HepG2 (cell line): ENCODE measurements at regions not wholly inside any gene's neighbourhood (a gene's known extent, or its start where the extent isn't known, plus 50 kb on each side); places are given as distances from the start of the nearest gene placed in this dataset.

Source experiments
- ATAC-seq: fragments of 200-7000 bp; cut with Tn5 transposase; 3 replicates; pipeline ENCODE4 v1.9.1; 2020; ENCODE audit warnings: mild to moderate bottlenecking, moderate library complexity
- BruUV-seq: library from RNA; stranded (reverse); fragments of 400-500 nt; replicated peaks from 2 replicates; lab custom pipeline; 2021; lab: Mats Ljungman, UMichigan
- CTCF ChIA-PET: fragments of 300-600 bp; formaldehyde crosslinking; extraction: SDS; loops from one replicate; lab custom pipeline; 2021; ENCODE audit warnings: low total read pairs, inconsistent platforms, low intra/inter-chr PET ratio; lab: Yijun Ruan, JAX
- POLR2A ChIA-PET: fragments of 350-600 bp; sonication (Branson Sonifier 250); formaldehyde crosslinking; loops from one replicate; lab custom pipeline; 2020; ENCODE audit warnings: antibody characterized with exemption, inconsistent platforms; lab: Yijun Ruan, JAX
- DNase-seq: peaks from one replicate; pipeline ENCODE4 v3.0.0-alpha.2; 2015; ENCODE audit warnings: low spot score
- FAIRE-seq: peaks from 3 replicates; lab custom pipeline; 2011; peaks lifted over from hg19 to GRCh38; lab: Jason Lieb, UNC
- H2AFZ ChIP-seq: one replicate; pipeline ENCODE4 v1.6.1; 2011; ENCODE audit warnings: low read length, inconsistent platforms
- H3K27ac ChIP-seq: fragments of 300-600 bp; 3 replicates; pipeline ENCODE4 v1.8.0; 2011; ENCODE audit warnings: mixed run types, mild to moderate bottlenecking, mixed read lengths, low read length, inconsistent platforms; ENCODE audit not compliant: insufficient read depth; ENCODE audit errors: extremely low read length
- H3K27me3 ChIP-seq, 2 experiments: fragments of 200-600 bp in 1 of 2; 2 replicates in 1 of 2; 3 replicates in 1 of 2; pipeline versions ENCODE4 v1.6.0 to v1.8.0; 2011; ENCODE audit warnings: low read length in 2 of 2, mild to moderate bottlenecking in 2 of 2, moderate library complexity in 2 of 2, inconsistent platforms in 1 of 2; ENCODE audit not compliant: insufficient read depth in 2 of 2, control insufficient read depth in 1 of 2
- H3K36me3 ChIP-seq, 2 experiments: fragments of 200-600 bp in 1 of 2; replicated peaks in 1 of 2; 2 replicates in 1 of 2; 3 replicates in 1 of 2; pipeline versions ENCODE4 v1.5.1 to v1.8.0; 2011; ENCODE audit warnings: low read length in 2 of 2, inconsistent platforms in 1 of 2; ENCODE audit not compliant: insufficient read depth in 2 of 2, control insufficient read depth in 1 of 2
- H3K4me1 ChIP-seq: 2 replicates; pipeline ENCODE4 v1.5.1; 2012; ENCODE audit warnings: low read length, inconsistent platforms; ENCODE audit not compliant: insufficient read depth
- H3K4me2 ChIP-seq: 2 replicates; pipeline ENCODE4 v1.6.0; 2011; ENCODE audit warnings: low read depth, low read length, inconsistent platforms
- H3K4me3 ChIP-seq, 3 experiments: fragments of 200-600 bp in 1 of 3; sonication (generic), shearing (Covaris generic) in 1 of 3; replicated peaks in 1 of 3; 2 replicates each; pipeline ENCODE4 v1.5.1; 2011 to 2016; ENCODE audit warnings: low read length in 3 of 3, inconsistent platforms in 2 of 3, low read depth in 2 of 3, mild to moderate bottlenecking in 2 of 3, control low read depth in 1 of 3, mixed read lengths in 1 of 3; ENCODE audit not compliant: insufficient read depth in 1 of 3
- H3K79me2 ChIP-seq: one replicate; pipeline ENCODE4 v1.6.1; 2011; ENCODE audit warnings: low read length, inconsistent platforms; ENCODE audit not compliant: insufficient read depth
- H3K9ac ChIP-seq: 2 replicates; pipeline ENCODE4 v1.6.0; 2011; ENCODE audit warnings: mild to moderate bottlenecking, low read depth, low read length, inconsistent platforms; ENCODE audit not compliant: insufficient read depth
- H3K9me3 ChIP-seq: 2 replicates; pipeline ENCODE4 v1.5.1; 2012; ENCODE audit warnings: mild to moderate bottlenecking, low read length
- H4K20me1 ChIP-seq: 2 replicates; pipeline ENCODE4 v1.6.0; 2011; ENCODE audit warnings: inconsistent platforms, mild to moderate bottlenecking, low read length, moderate library complexity; ENCODE audit not compliant: insufficient read depth
- RXRB ChIP-seq: IDR thresholded peaks from 2 replicates; pipeline ENCODE4 v1.6.1; 2016; ENCODE audit warnings: borderline replicate concordance, missing genetic modification reagents, missing compliant biosample characterization
- SNAPC5 ChIP-seq: sonication (generic); formaldehyde crosslinking; IDR thresholded peaks from 2 replicates; pipeline ENCODE4 v1.8.1; 2023; ENCODE audit warnings: mild to moderate bottlenecking, missing genetic modification reagents, borderline replicate concordance
- YEATS2 ChIP-seq: sonication (generic); formaldehyde crosslinking; IDR thresholded peaks from 2 replicates; pipeline ENCODE4 v1.4.0; 2020; ENCODE audit warnings: missing genetic modification reagents, borderline replicate concordance
- ZNF124 ChIP-seq: sonication (generic); formaldehyde crosslinking; IDR thresholded peaks from 2 replicates; pipeline ENCODE4 v1.4.0; 2020; ENCODE audit warnings: missing genetic modification reagents
- ZNF234 ChIP-seq: sonication (generic); formaldehyde crosslinking; conservative IDR thresholded peaks from 2 replicates; pipeline ENCODE4 v1.5.1; 2020; ENCODE audit warnings: mild to moderate bottlenecking, missing genetic modification reagents
- ZNF644 ChIP-seq: IDR thresholded peaks from 2 replicates; pipeline ENCODE4 v1.6.1; 2016; ENCODE audit warnings: low read depth
- ZSCAN31 ChIP-seq: sonication (generic); formaldehyde crosslinking; IDR thresholded peaks from 2 replicates; pipeline ENCODE4 v1.5.0; 2020; ENCODE audit warnings: low read depth, mild to moderate bottlenecking, missing genetic modification reagents
- ZSCAN9 ChIP-seq: IDR thresholded peaks from 2 replicates; pipeline ENCODE4 v1.6.1; 2016; ENCODE audit warnings: borderline replicate concordance
- WGBS: methylation state at CpG from one replicate; pipeline ENCODE4 v1.1.6; 2017; ENCODE audit warnings: low lambda C conversion rate; 5-methylcytosine and 5-hydroxymethylcytosine counted together
- in situ Hi-C: cut with HindIII; loops from 2 replicates; pipeline ENCODE4 v1.10.0; 2017; ENCODE audit warnings: low pct_unique_long_range_greater_than_20kb; ENCODE audit not compliant: extremely low pct_ligation_motif_present
- intact Hi-C: fragments of 100-400 bp; cut with micrococcal nuclease; formaldehyde crosslinking; loops from one replicate; pipeline ENCODE4 v1.10.0; 2022; ENCODE audit not compliant: unreplicated experiment
- TF ChIP-seq, protein P1 (sequence below): sonication (generic); formaldehyde crosslinking; IDR thresholded peaks from 2 replicates; pipeline ENCODE4 v1.8.0; 2022; ENCODE audit warnings: mild to moderate bottlenecking, missing genetic modification reagents, moderate library complexity
- TF ChIP-seq, protein P2 (sequence below): sonication (generic); formaldehyde crosslinking; IDR thresholded peaks from 2 replicates; pipeline ENCODE4 v1.4.0; 2020; ENCODE audit warnings: missing genetic modification reagents
- TF ChIP-seq, protein P3 (sequence below): IDR thresholded peaks from 2 replicates; pipeline ENCODE4 v1.6.1; 2018; ENCODE audit warnings: missing genetic modification reagents, mild to moderate bottlenecking, missing compliant biosample characterization
- TF ChIP-seq, protein P4 (sequence below): sonication (generic); formaldehyde crosslinking; IDR thresholded peaks from 2 replicates; pipeline ENCODE4 v1.5.0; 2020; ENCODE audit warnings: mild to moderate bottlenecking, missing genetic modification reagents
- TF ChIP-seq, protein P5 (sequence below): sonication (generic); IDR thresholded peaks from 2 replicates; pipeline ENCODE4 v1.6.1; 2016; ENCODE audit warnings: low read depth, borderline replicate concordance

DNA sequence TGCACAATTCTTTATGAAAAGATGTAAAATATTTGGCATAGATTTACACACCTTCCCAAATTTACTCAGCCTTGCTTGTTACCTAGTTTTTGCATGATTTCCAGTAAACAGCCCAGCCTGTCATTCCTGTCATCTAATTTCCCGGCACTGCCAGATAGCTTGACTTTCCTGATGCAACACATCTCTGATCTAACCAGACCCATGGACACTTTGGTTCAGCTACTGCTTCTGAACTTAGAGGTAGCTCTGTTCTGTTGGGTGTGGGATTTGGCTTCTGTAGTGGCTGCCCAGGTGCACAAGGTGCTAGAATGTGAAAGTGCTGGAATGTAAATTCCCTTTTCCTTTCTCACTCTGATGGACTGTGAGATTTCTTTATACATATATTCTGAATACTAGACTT, 1033.5 kb downstream of the SLITRK1 start (continued):
- TF ChIP-seq, protein P1, sequence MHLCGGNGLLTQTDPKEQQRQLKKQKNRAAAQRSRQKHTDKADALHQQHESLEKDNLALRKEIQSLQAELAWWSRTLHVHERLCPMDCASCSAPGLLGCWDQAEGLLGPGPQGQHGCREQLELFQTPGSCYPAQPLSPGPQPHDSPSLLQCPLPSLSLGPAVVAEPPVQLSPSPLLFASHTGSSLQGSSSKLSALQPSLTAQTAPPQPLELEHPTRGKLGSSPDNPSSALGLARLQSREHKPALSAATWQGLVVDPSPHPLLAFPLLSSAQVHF: no peak
- TF ChIP-seq ZNF124 (CRISPR knock-in tag) (no peak), SNAPC5 (no peak)
- TF ChIP-seq, protein P2, sequence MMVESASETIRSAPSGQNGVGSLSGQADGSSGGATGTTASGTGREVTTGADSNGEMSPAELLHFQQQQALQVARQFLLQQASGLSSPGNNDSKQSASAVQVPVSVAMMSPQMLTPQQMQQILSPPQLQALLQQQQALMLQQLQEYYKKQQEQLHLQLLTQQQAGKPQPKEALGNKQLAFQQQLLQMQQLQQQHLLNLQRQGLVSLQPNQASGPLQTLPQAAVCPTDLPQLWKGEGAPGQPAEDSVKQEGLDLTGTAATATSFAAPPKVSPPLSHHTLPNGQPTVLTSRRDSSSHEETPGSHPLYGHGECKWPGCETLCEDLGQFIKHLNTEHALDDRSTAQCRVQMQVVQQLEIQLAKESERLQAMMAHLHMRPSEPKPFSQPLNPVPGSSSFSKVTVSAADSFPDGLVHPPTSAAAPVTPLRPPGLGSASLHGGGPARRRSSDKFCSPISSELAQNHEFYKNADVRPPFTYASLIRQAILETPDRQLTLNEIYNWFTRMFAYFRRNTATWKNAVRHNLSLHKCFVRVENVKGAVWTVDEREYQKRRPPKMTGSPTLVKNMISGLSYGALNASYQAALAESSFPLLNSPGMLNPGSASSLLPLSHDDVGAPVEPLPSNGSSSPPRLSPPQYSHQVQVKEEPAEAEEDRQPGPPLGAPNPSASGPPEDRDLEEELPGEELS (CRISPR knock-in tag): no peak
- TF ChIP-seq, protein P3, sequence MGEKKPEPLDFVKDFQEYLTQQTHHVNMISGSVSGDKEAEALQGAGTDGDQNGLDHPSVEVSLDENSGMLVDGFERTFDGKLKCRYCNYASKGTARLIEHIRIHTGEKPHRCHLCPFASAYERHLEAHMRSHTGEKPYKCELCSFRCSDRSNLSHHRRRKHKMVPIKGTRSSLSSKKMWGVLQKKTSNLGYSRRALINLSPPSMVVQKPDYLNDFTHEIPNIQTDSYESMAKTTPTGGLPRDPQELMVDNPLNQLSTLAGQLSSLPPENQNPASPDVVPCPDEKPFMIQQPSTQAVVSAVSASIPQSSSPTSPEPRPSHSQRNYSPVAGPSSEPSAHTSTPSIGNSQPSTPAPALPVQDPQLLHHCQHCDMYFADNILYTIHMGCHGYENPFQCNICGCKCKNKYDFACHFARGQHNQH: no peak

DNA sequence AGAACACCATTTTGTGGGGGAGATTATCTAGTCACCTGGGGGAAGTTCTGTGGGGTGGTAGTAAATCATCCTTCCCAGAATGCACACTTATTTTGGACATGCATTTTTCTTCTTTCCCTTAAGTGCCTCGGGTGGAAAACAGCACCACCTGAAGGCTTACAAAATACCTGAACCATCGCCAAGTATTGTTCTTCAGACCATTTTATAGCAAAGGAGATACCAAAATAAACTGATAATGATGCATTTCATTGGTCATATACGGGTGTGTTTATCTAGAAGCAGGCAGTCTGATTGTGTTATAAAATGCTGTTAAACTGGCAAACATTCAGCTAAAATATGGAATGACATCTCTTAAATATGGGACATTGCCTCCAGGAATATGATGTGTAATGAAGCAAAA, 1034.7 kb downstream of the SLITRK1 start:
- in situ Hi-C loops (no loop called here), intact Hi-C loops (no loop called here)
- no peak overlapping the region for H2AFZ ChIP-seq
- DNase-seq (no peak), FAIRE-seq (no peak), ATAC-seq (no peak)
- no peak overlapping the region for H3K9ac ChIP-seq
- no peaks in the 10 kb centered on the region for H3K27me3 ChIP-seq
- no peak overlapping the region for H3K4me3 ChIP-seq
- H3K4me1 ChIP-seq: no peaks in the 10 kb centered on the region
- TF ChIP-seq ZSCAN31 (CRISPR knock-in tag) (no peak), ZSCAN9 (CRISPR knock-in tag) (no peak), ZNF234 (CRISPR knock-in tag) (no peak), YEATS2 (CRISPR knock-in tag) (no peak), RXRB (CRISPR knock-in tag) (no peak), ZNF644 (CRISPR knock-in tag) (no peak)
- TF ChIP-seq, protein P4, sequence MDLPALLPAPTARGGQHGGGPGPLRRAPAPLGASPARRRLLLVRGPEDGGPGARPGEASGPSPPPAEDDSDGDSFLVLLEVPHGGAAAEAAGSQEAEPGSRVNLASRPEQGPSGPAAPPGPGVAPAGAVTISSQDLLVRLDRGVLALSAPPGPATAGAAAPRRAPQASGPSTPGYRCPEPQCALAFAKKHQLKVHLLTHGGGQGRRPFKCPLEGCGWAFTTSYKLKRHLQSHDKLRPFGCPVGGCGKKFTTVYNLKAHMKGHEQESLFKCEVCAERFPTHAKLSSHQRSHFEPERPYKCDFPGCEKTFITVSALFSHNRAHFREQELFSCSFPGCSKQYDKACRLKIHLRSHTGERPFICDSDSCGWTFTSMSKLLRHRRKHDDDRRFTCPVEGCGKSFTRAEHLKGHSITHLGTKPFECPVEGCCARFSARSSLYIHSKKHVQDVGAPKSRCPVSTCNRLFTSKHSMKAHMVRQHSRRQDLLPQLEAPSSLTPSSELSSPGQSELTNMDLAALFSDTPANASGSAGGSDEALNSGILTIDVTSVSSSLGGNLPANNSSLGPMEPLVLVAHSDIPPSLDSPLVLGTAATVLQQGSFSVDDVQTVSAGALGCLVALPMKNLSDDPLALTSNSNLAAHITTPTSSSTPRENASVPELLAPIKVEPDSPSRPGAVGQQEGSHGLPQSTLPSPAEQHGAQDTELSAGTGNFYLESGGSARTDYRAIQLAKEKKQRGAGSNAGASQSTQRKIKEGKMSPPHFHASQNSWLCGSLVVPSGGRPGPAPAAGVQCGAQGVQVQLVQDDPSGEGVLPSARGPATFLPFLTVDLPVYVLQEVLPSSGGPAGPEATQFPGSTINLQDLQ (CRISPR knock-in tag): no peak
- TF ChIP-seq, protein P5, sequence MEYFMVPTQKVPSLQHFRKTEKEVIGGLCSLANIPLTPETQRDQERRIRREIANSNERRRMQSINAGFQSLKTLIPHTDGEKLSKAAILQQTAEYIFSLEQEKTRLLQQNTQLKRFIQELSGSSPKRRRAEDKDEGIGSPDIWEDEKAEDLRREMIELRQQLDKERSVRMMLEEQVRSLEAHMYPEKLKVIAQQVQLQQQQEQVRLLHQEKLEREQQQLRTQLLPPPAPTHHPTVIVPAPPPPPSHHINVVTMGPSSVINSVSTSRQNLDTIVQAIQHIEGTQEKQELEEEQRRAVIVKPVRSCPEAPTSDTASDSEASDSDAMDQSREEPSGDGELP: no peak
- CTCF ChIA-PET: no interaction called here
- POLR2A ChIA-PET: no interaction called here
- H3K27ac ChIP-seq: no peak overlapping the region
- no peaks in the 10 kb centered on the region for H3K79me2 ChIP-seq
- WGBS: 27% methylated on average over 3 of the region's 3 CpGs
- no peaks in the 10 kb centered on the region for H3K9me3 ChIP-seq
- H3K4me2 ChIP-seq: no peak overlapping the region
- no peaks in the 10 kb centered on the region for H3K36me3 ChIP-seq
- H4K20me1 ChIP-seq: no peaks in the 10 kb centered on the region
- no TSS peak for BruUV-seq
